Endothelial cell of umbilical vein (primary cell): ENCODE measurements at regions not wholly inside any gene's neighbourhood (a gene's known extent, or its start where the extent isn't known, plus 50 kb on each side); places are given as distances from the start of the nearest gene placed in this dataset.
"Not testable (repeated sequence)": the region's sequence is repeated elsewhere in the genome, so short reads cannot be mapped to it uniquely, and the experiment has no call there.

ENCODE experiments used
- EZH2 ChIP-seq: IDR thresholded peaks from 2 replicates; pipeline ENCODE4 v1.6.1; 2012; ENCODE audit warnings: borderline replicate concordance, low read depth, mild to moderate bottlenecking, moderate library complexity, low read length, inconsistent platforms; ENCODE audit not compliant: severe bottlenecking
- POLR2A ChIP-seq: IDR thresholded peaks from 2 replicates; pipeline ENCODE4 v1.6.1; 2012; ENCODE audit warnings: low read depth, mild to moderate bottlenecking, control low read depth, low read length
- TF ChIP-seq, protein P1 (sequence below), 2 donors: IDR thresholded peaks; 1 replicate in 1 of 2; 2 replicates in 1 of 2; pipeline ENCODE4 v1.5.1; 2011; ENCODE audit warnings: low read length in 2 of 2, mild to moderate bottlenecking in 2 of 2, moderate library complexity in 2 of 2, control low read depth in 1 of 2, inconsistent platforms in 1 of 2, low read depth in 1 of 2; ENCODE audit not compliant: insufficient read depth in 1 of 2; ENCODE audit errors: extremely low read depth in 1 of 2
- TF ChIP-seq, protein P2 (sequence below): IDR thresholded peaks from 2 replicates; pipeline ENCODE4 v1.6.1; 2011; ENCODE audit not compliant: insufficient read depth, insufficient read length

DNA sequence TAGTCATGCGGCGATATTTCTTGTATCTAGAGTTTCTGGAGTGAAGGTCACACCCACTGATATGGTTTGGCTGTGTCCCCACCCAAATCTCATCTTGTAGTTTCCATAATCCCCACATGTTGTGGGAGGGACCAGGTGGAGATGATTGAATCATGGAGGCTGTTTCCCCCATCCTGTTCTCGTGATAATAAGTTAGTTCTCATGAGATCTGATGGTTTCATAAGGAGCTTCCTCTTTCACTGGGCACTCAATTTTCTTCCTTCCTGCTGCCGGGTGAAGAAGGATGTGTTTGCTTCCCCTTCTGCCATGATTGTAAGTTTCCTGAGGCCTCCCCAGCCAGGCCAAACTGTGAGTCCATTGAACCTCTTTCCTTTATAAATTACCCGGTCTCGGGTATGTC is 190.5 kb upstream of the ZNF618 start:
- TF ChIP-seq, protein P1, sequence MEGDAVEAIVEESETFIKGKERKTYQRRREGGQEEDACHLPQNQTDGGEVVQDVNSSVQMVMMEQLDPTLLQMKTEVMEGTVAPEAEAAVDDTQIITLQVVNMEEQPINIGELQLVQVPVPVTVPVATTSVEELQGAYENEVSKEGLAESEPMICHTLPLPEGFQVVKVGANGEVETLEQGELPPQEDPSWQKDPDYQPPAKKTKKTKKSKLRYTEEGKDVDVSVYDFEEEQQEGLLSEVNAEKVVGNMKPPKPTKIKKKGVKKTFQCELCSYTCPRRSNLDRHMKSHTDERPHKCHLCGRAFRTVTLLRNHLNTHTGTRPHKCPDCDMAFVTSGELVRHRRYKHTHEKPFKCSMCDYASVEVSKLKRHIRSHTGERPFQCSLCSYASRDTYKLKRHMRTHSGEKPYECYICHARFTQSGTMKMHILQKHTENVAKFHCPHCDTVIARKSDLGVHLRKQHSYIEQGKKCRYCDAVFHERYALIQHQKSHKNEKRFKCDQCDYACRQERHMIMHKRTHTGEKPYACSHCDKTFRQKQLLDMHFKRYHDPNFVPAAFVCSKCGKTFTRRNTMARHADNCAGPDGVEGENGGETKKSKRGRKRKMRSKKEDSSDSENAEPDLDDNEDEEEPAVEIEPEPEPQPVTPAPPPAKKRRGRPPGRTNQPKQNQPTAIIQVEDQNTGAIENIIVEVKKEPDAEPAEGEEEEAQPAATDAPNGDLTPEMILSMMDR (IDR thresholded peaks at IDR 0.05; ENCODE audit: extremely low read depth in 1 of 2, insufficient read depth in 1 of 2, low read depth in 1 of 2, low read length in 2 of 2) = not testable (repeated sequence)
- not testable (repeated sequence) for TF ChIP-seq EZH2, POLR2A
- TF ChIP-seq, protein P2, sequence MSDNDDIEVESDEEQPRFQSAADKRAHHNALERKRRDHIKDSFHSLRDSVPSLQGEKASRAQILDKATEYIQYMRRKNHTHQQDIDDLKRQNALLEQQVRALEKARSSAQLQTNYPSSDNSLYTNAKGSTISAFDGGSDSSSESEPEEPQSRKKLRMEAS = not testable (repeated sequence)
